HEK293T (cell line): ENCODE measurements at regions not wholly inside any gene's neighbourhood (a gene's known extent, or its start where the extent isn't known, plus 50 kb on each side); places are given as distances from the start of the nearest gene placed in this dataset.
A peak's percentile ranks its signal among the peaks of the same experiment; 100 is the strongest.

ENCODE experiments used
- CTCF ChIA-PET: fragments of 350-600 bp; formaldehyde crosslinking; extraction: SDS; loops from one replicate; lab custom pipeline; 2021; ENCODE audit warnings: antibody characterized with exemption, inconsistent platforms; lab: Yijun Ruan, JAX
- POLR2A ChIA-PET: fragments of 350-600 bp; formaldehyde crosslinking; extraction: SDS; loops from one replicate; lab custom pipeline; 2020; ENCODE audit warnings: antibody characterized with exemption, inconsistent platforms; lab: Yijun Ruan, JAX
- DNase-seq: peaks from one replicate; pipeline ENCODE4 v3.0.0; 2012; ENCODE audit warnings: mixed read lengths; ENCODE audit errors: extremely low spot score
- ARNT ChIP-seq: fragments of 450-650 bp; IDR thresholded peaks from 2 replicates; pipeline ENCODE4 v1.6.1; 2017; ENCODE audit warnings: mild to moderate bottlenecking
- BHLHE40 ChIP-seq: fragments of 450-650 bp; IDR thresholded peaks from 2 replicates; pipeline ENCODE4 v1.6.1; 2016; ENCODE audit warnings: mild to moderate bottlenecking, moderate library complexity, borderline replicate concordance
- CTBP1 ChIP-seq: fragments of 450-650 bp; IDR thresholded peaks from 2 replicates; pipeline ENCODE4 v1.6.1; 2016; ENCODE audit warnings: borderline replicate concordance
- ELF4 ChIP-seq: fragments of 450-650 bp; IDR thresholded peaks from 2 replicates; pipeline ENCODE4 v1.6.1; 2017; ENCODE audit warnings: antibody characterized with exemption
- FOXA1 ChIP-seq: fragments of 450-650 bp; IDR thresholded peaks from 2 replicates; pipeline ENCODE4 v1.6.1; 2016; ENCODE audit warnings: mild to moderate bottlenecking
- FOXK2 ChIP-seq: fragments of 450-650 bp; IDR thresholded peaks from 2 replicates; pipeline ENCODE4 v1.6.1; 2016; ENCODE audit warnings: mild to moderate bottlenecking
- FOXM1 ChIP-seq: fragments of 450-650 bp; IDR thresholded peaks from 2 replicates; pipeline ENCODE4 v1.6.1; 2017; ENCODE audit warnings: mild to moderate bottlenecking, borderline replicate concordance
- HDGF ChIP-seq: fragments of 450-650 bp; IDR thresholded peaks from 2 replicates; pipeline ENCODE4 v1.6.1; 2017; ENCODE audit warnings: antibody characterized with exemption, borderline replicate concordance
- L3MBTL2 ChIP-seq: fragments of 450-650 bp; conservative IDR thresholded peaks from 2 replicates; pipeline ENCODE4 v1.6.1; 2016; ENCODE audit warnings: mild to moderate bottlenecking
- LEF1 ChIP-seq: fragments of 450-650 bp; IDR thresholded peaks from 2 replicates; pipeline ENCODE4 v1.6.1; 2017; ENCODE audit warnings: mild to moderate bottlenecking, borderline replicate concordance
- NFRKB ChIP-seq: fragments of 450-650 bp; IDR thresholded peaks from 2 replicates; pipeline ENCODE4 v1.6.1; 2016; ENCODE audit warnings: mild to moderate bottlenecking, moderate library complexity
- SP1 ChIP-seq: fragments of 450-650 bp; IDR thresholded peaks from 2 replicates; pipeline ENCODE4 v1.6.1; 2017
- SUZ12 ChIP-seq: fragments of 450-650 bp; IDR thresholded peaks from 2 replicates; pipeline ENCODE4 v1.6.1; 2016; ENCODE audit warnings: mild to moderate bottlenecking
- TARDBP ChIP-seq: fragments of 450-650 bp; IDR thresholded peaks from 2 replicates; pipeline ENCODE4 v1.6.1; 2016
- ZNF384 ChIP-seq: fragments of 450-650 bp; IDR thresholded peaks from 2 replicates; pipeline ENCODE4 v1.6.1; 2016
- TF ChIP-seq, protein P1 (sequence below): fragments of 450-650 bp; IDR thresholded peaks from 2 replicates; pipeline ENCODE4 v1.6.1; 2016

DNA sequence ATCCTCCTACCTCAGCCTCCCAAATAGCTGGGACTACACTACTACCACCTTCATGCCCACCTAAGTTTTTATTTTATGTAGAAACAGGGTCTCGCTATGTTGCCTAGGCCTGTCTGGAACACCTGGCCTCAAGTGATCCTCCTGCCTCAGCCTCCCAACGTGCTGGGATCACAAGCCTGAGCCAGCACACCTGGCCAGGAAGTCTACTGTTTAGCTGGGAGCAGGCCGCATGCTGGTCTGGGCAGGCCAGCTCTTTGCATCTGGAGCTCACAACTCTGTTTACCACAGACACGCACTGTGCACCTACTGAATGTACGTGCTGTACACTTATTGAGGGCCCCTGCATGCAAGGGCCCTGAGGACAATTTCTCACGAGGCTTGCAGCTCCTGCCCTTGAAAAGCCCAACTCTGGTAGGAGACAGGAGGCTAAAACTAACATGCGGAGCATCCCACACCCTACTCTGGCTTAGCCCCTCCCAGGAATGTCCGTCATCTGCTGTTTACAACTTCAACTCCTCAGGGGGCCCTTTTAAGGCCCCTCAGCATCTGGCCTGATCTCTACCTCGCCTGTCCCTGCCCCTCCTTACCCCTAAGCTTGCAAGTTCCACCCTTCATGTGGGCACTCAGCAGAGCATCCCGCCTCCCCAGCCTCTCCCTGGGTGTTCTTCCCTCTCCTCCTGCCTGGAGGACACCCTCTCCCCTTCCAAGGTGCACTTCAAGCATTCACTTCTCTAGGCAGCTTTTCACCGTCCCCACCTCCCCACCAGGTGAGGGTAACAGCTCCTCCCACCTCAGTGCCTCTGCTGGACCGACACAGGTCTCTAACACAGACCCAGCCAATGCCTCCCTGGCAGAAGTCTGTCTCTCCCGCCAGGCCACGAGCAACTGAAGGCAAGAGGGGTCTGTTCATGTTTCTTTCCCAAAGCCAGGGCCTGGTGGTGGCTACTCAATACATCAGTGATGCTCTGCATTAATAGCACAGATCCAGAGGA is 114.2 kb upstream of the UQCRFS1 start:
- POLR2A ChIA-PET = no interaction called here
- CTCF ChIA-PET = no interaction called here
- no peak for DNase-seq
- TF ChIP-seq FOXK2 (no peak), BHLHE40 (no peak), ELF4 (no peak), LEF1 (no peak), ZNF384 (no peak), TARDBP (no peak), ARNT (no peak), FOXM1 (no peak), SP1 (no peak), FOXA1 (no peak), NFRKB (no peak), SUZ12 (no peak), HDGF (no peak), CTBP1 (no peak), L3MBTL2 (no peak)
- TF ChIP-seq, protein P1, sequence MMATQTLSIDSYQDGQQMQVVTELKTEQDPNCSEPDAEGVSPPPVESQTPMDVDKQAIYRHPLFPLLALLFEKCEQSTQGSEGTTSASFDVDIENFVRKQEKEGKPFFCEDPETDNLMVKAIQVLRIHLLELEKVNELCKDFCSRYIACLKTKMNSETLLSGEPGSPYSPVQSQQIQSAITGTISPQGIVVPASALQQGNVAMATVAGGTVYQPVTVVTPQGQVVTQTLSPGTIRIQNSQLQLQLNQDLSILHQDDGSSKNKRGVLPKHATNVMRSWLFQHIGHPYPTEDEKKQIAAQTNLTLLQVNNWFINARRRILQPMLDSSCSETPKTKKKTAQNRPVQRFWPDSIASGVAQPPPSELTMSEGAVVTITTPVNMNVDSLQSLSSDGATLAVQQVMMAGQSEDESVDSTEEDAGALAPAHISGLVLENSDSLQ = no peak

DNA sequence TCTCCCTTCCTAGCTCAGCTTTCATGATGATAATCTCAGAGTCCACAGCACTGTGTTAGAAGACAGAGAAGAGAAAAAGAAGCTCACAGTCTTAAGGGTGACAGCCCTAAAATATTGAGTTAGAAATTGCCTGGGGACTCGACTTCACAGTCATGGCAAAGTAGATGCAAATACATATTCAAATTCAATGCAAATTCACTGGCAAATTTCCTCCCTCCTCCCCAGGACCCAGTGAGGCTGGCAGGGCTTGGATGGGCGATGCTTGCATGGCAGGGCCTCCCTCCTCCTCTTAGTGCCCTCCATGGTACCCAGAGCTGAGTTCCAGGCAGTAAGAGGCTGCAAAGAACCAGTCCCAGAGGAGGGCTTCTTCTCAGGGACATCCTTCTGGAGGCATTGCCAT is 115.6 kb upstream of the UQCRFS1 start:
- POLR2A ChIA-PET = no interaction called here
- no peak for DNase-seq

DNA sequence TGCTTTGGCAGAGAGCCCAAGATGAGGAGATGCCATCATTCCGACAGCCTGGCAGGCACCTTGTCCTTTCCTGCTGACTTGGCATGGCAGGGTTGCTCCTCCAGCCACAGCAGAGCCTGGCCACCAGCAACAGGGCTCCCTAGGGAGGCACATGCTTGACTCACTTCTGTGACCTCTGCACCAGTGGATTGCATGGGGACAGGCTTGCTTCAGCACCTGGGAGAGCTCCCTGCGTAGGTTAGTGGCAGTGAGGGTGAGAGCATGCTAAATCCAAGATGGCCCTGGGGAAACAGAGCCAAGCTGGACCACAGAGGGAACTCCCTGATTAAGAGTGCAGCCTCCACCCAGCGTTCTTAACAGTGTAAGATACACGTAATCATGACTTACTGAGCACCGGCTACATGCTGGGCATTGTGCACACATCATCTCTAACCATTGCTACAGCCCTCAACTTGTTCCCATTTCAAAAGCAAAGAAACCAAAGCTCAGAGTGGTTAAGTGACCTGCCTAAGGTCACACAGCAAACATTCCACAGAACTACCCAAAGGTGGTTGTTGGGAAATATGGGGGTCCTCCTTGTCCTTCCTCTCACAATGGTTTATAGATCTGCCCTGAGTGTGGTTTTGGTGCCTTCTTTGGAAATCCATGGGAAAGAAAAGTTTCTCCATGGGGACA is 116.6 kb upstream of the UQCRFS1 start:
- no peak for TF ChIP-seq SP1
- no peak for TF ChIP-seq FOXA1
- peak; percentile 19 for DNase-seq
- POLR2A ChIA-PET = no interaction called here
- CTCF ChIA-PET = no interaction called here

More for the DNA sequence above, 115.6 kb upstream of the UQCRFS1 start:
- TF ChIP-seq L3MBTL2 (no peak), BHLHE40 (no peak), CTBP1 (no peak), SP1 (no peak), SUZ12 (no peak), ARNT (no peak), HDGF (no peak), FOXK2 (no peak), ELF4 (no peak), TARDBP (no peak), FOXA1 (no peak), ZNF384 (no peak), FOXM1 (no peak), NFRKB (no peak)
- TF ChIP-seq, protein P1 = no peak
- CTCF ChIA-PET = no interaction called here

DNA sequence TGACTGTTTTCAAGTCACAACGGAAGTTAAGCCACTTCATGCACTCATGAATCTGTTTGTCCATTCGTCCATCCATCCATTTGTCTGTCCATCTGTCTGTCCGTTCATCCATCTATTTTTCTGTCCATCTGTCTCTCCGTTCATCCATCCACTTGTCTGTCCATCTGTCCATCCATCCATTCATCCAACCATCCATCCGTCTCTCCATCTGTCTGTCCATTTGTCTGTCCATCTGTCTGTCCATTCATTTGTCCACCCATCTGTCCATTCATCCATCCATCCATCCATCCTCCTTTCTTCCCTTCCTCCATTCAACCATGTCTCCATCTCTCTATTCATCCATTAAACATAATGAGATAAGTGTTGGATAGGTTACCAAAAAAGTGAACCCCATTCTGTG is 123.5 kb upstream of the UQCRFS1 start:
- ChIA-PET CTCF (no interaction called here), POLR2A (no interaction called here)
- TF ChIP-seq FOXA1 (no peak), CTBP1 (no peak), LEF1 (no peak), FOXM1 (no peak), FOXK2 (no peak), NFRKB (no peak), ARNT (no peak), BHLHE40 (no peak), ZNF384 (no peak), SP1 (no peak), TARDBP (no peak)
- TF ChIP-seq, protein P1 = no peak
- DNase-seq = no peak

DNA sequence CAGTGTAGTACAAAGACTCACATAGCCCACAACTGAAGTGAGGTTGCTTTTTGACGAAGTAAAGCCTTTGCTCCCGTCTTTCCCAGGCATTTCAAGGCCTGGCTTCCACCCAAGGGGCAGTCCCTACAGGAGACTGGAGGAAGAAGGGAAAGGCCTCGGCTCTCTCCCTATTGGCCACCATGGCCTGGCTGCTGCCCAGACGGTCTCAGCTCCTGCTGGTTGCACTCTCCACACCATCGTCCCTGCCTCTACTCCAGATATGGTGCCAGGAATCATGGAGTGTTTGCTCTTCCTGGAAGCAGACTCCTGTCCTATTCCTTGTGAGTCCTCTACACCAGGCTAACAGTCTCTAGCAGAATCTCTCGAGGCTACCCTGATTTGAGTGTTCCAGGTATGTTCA is 124.1 kb upstream of the UQCRFS1 start:
- ChIA-PET POLR2A (no interaction called here), CTCF (no interaction called here)
- TF ChIP-seq LEF1 (no peak), NFRKB (no peak), FOXK2 (no peak), TARDBP (no peak), ELF4 (no peak), ZNF384 (no peak), FOXA1 (no peak), CTBP1 (no peak), SUZ12 (no peak), ARNT (no peak), HDGF (no peak), SP1 (no peak), L3MBTL2 (no peak)
- TF ChIP-seq, protein P1 = no peak
- peak; percentile 0 for DNase-seq
